CD4-positive, alpha-beta T cell (primary cell): ENCODE measurements at regions not wholly inside any gene's neighbourhood (a gene's known extent, or its start where the extent isn't known, plus 50 kb on each side); places are given as distances from the start of the nearest gene placed in this dataset.
A peak's percentile ranks its signal among the peaks of the same experiment; 100 is the strongest.

ENCODE experiments used
- ATAC-seq: fragments of 200-7000 bp; cut with Tn5 transposase; one replicate; pipeline ENCODE4 v1.10.0; 2022; ENCODE audit warnings: mild to moderate bottlenecking; ENCODE audit not compliant: poor library complexity
- CTCF ChIA-PET: fragments of 350-600 bp; sonication (Branson Sonifier 250); formaldehyde crosslinking; loops from one replicate; lab custom pipeline; 2021; ENCODE audit warnings: antibody characterized with exemption, inconsistent platforms; lab: Charles Lee
- POLR2A ChIA-PET: fragments of 350-600 bp; sonication (Branson Sonifier 250); formaldehyde crosslinking; loops from one replicate; lab custom pipeline; 2021; ENCODE audit warnings: antibody characterized with exemption, inconsistent platforms; lab: Charles Lee
- DNase-seq, 14 experiments: peaks; one replicate each; pipeline ENCODE4 v3.0.0-alpha.2; 2013 to 2020; ENCODE audit warnings: mixed read lengths in 2 of 14
- H3K27ac ChIP-seq, 2 donors: one replicate each; pipeline versions ENCODE4 v1.5.1 to v1.7.0; 2013; ENCODE audit warnings: low read length in 2 of 2, low read depth in 1 of 2, mild to moderate bottlenecking in 1 of 2
- H3K27me3 ChIP-seq, 2 experiments: 1 replicate in 1 of 2; 2 replicates in 1 of 2; pipeline versions ENCODE4 v1.6.1 to v1.7.0; 2013; ENCODE audit warnings: low read length in 2 of 2, control low read depth in 1 of 2, mild to moderate bottlenecking in 1 of 2, moderate library complexity in 1 of 2; ENCODE audit not compliant: insufficient read depth in 2 of 2, control insufficient read depth in 1 of 2
- H3K36me3 ChIP-seq: one replicate; pipeline ENCODE4 v1.6.1; 2013; ENCODE audit warnings: low read length, control low read depth; ENCODE audit not compliant: insufficient read depth
- H3K4me1 ChIP-seq: one replicate; pipeline ENCODE4 v1.6.1; 2013; ENCODE audit warnings: low read length, control low read depth; ENCODE audit not compliant: insufficient read depth
- H3K4me3 ChIP-seq: one replicate; pipeline ENCODE4 v1.5.1; 2013; ENCODE audit warnings: mild to moderate bottlenecking, low read length, moderate library complexity
- H3K9me3 ChIP-seq, 2 experiments: 1 replicate in 1 of 2; 2 replicates in 1 of 2; pipeline versions ENCODE4 v1.6.1 to v1.7.0; 2013; ENCODE audit warnings: low read length in 2 of 2, mild to moderate bottlenecking in 2 of 2, control low read depth in 1 of 2, moderate library complexity in 1 of 2; ENCODE audit not compliant: control insufficient read depth in 1 of 2, insufficient read depth in 1 of 2
- H3K27ac Mint-ChIP-seq: one replicate; pipeline ENCODE4 v1.8.0; 2020; ENCODE audit warnings: mixed read lengths
- H3K27me3 Mint-ChIP-seq: one replicate; pipeline ENCODE4 v1.8.0; 2021; ENCODE audit warnings: mixed read lengths
- H3K36me3 Mint-ChIP-seq: one replicate; pipeline ENCODE4 v1.8.0; 2021; ENCODE audit warnings: low read depth, mixed read lengths
- H3K4me1 Mint-ChIP-seq: one replicate; pipeline ENCODE4 v1.8.0; 2021; ENCODE audit warnings: low read depth, mixed read lengths
- H3K4me3 Mint-ChIP-seq: one replicate; pipeline ENCODE4 v1.8.0; 2020; ENCODE audit warnings: mild to moderate bottlenecking, mixed read lengths
- H3K9me3 Mint-ChIP-seq: one replicate; pipeline ENCODE4 v1.8.0; 2020; ENCODE audit warnings: mixed read lengths
- intact Hi-C, 2 experiments: fragments of 100-400 bp; cut with DNase I in 1 of 2; cut with micrococcal nuclease in 1 of 2; formaldehyde crosslinking; loops; one replicate each; pipeline versions ENCODE4 v1.15.1 to v1.9.0; 2023 to 2025; cut with DNase I, micrococcal nuclease
- TF ChIP-seq, protein P1 (sequence below): fragments of 200-600 bp; IDR thresholded peaks from one replicate; pipeline ENCODE4 v1.8.0; 2022; ENCODE audit warnings: antibody characterized with exemption, mild to moderate bottlenecking

GRCh38 chr9:111985315-111985714 is 88.7 kb downstream of the UGCG start:
- Mint-ChIP-seq H3K27ac (no peak overlapping the region), H3K9me3 (no peaks in the 10 kb centered on the region), H3K27me3 (no peaks in the 10 kb centered on the region), H3K36me3 (no peaks in the 10 kb centered on the region), H3K4me1 (peaks cover 44% of the 10 kb centered on the region), H3K4me3 (no peak overlapping the region)
- H3K4me3 ChIP-seq, result no peak overlapping the region
- H3K9me3 ChIP-seq, result no peaks in the 10 kb centered on the region
- DNase-seq (no peak), ATAC-seq (no peak)
- no peak overlapping the region for H3K27ac ChIP-seq
- intact Hi-C loops, result no loop called here
- ChIA-PET POLR2A (interaction anchor here (1.2 kb wide), 1 partner anchor 48 kb away, joined by 3 read pairs; no protein-coding TSS in a partner anchor), CTCF (no interaction called here)
- TF ChIP-seq, protein P1, sequence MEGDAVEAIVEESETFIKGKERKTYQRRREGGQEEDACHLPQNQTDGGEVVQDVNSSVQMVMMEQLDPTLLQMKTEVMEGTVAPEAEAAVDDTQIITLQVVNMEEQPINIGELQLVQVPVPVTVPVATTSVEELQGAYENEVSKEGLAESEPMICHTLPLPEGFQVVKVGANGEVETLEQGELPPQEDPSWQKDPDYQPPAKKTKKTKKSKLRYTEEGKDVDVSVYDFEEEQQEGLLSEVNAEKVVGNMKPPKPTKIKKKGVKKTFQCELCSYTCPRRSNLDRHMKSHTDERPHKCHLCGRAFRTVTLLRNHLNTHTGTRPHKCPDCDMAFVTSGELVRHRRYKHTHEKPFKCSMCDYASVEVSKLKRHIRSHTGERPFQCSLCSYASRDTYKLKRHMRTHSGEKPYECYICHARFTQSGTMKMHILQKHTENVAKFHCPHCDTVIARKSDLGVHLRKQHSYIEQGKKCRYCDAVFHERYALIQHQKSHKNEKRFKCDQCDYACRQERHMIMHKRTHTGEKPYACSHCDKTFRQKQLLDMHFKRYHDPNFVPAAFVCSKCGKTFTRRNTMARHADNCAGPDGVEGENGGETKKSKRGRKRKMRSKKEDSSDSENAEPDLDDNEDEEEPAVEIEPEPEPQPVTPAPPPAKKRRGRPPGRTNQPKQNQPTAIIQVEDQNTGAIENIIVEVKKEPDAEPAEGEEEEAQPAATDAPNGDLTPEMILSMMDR, result no peak
- peaks cover 32% of the 10 kb centered on the region for H3K4me1 ChIP-seq
- H3K27me3 ChIP-seq, result no peaks in the 10 kb centered on the region
- no peaks in the 10 kb centered on the region for H3K36me3 ChIP-seq

- H3K4me3 ChIP-seq, result no peak overlapping the region
- H3K9me3 ChIP-seq, result no peaks in the 10 kb centered on the region
- Mint-ChIP-seq H3K9me3 (no peaks in the 10 kb centered on the region), H3K4me3 (no peak overlapping the region), H3K27me3 (no peaks in the 10 kb centered on the region), H3K27ac (no peak overlapping the region), H3K4me1 (peaks cover 44% of the 10 kb centered on the region), H3K36me3 (no peaks in the 10 kb centered on the region)
- ATAC-seq (no peak), DNase-seq (peak in 1 of 14 experiments; percentile 25)
- TF ChIP-seq, protein P1, result no peak
- peaks cover 32% of the 10 kb centered on the region for H3K4me1 ChIP-seq
- no peaks in the 10 kb centered on the region for H3K36me3 ChIP-seq
- intact Hi-C loops, result no loop called here
- CTCF ChIA-PET, result no interaction called here
- POLR2A ChIA-PET, result interaction anchor here (1.2 to 1.6 kb wide), 2 partner anchors 16 to 49 kb away, joined by 3 to 5 read pairs; no protein-coding TSS in a partner anchor
- no peak overlapping the region for H3K27ac ChIP-seq
- H3K27me3 ChIP-seq, result no peaks in the 10 kb centered on the region
Measured at GRCh38 chr9:111986035-111986556, 89.5 kb downstream of the UGCG start.
